Upper lobe of left lung (tissue), 6 donors: ENCODE measurements at regions not wholly inside any gene's neighbourhood (a gene's known extent, or its start where the extent isn't known, plus 50 kb on each side); places are given as distances from the start of the nearest gene placed in this dataset.

ENCODE experiments used
- ATAC-seq, 2 donors: fragments of 200-7000 bp; cut with Tn5 transposase; one replicate each; pipeline ENCODE4 v1.9.1; 2022; ENCODE audit warnings: mild to moderate bottlenecking in 2 of 2, moderate library complexity in 2 of 2; ENCODE audit not compliant: low FRiP score in 2 of 2
- DNase-seq, 2 donors: peaks; one replicate each; pipeline ENCODE4 v3.0.0-alpha.2; 2019 to 2020
- H3K27ac ChIP-seq, 4 donors: fragments of 200-600 bp; sonication (generic); one replicate each; pipeline ENCODE4 v1.5.1; 2016 to 2019
- H3K27me3 ChIP-seq, 4 donors: fragments of 200-600 bp; sonication (generic); one replicate each; pipeline ENCODE4 v1.5.1; 2017 to 2019
- H3K36me3 ChIP-seq, 4 donors: fragments of 200-600 bp; sonication (generic); one replicate each; pipeline ENCODE4 v1.5.1; 2016 to 2019
- H3K4me1 ChIP-seq, 4 donors: fragments of 200-600 bp; sonication (generic); one replicate each; pipeline ENCODE4 v1.5.1; 2018 to 2019
- H3K4me3 ChIP-seq, 4 donors: fragments of 200-600 bp; sonication (generic); one replicate each; pipeline ENCODE4 v1.5.1; 2017 to 2019; ENCODE audit warnings: mild to moderate bottlenecking in 2 of 4, moderate library complexity in 1 of 4
- H3K9me3 ChIP-seq, 4 donors: fragments of 200-600 bp; sonication (generic); one replicate each; pipeline ENCODE4 v1.5.1; 2018 to 2019
- EP300 ChIP-seq, 4 donors: sonication (generic); formaldehyde crosslinking; IDR thresholded peaks; one replicate each; pipeline ENCODE4 v1.5.1; 2017; ENCODE audit warnings: antibody characterized with exemption in 4 of 4, control low read depth in 2 of 4
- POLR2A ChIP-seq, 4 donors: fragments of 450-650 bp; IDR thresholded peaks; one replicate each; pipeline ENCODE4 v1.5.1; 2016 to 2017; ENCODE audit warnings: antibody characterized with exemption in 4 of 4, mild to moderate bottlenecking in 2 of 4
- POLR2AphosphoS5 ChIP-seq, 2 donors: sonication (generic); formaldehyde crosslinking; IDR thresholded peaks; one replicate each; pipeline ENCODE4 v1.5.1; 2017; ENCODE audit warnings: antibody characterized with exemption in 2 of 2
- WGBS, 2 donors: methylation state at CpG; one replicate each; pipeline ENCODE4 v1.1.5; 2017 to 2018; 5-methylcytosine and 5-hydroxymethylcytosine counted together
- TF ChIP-seq, protein P1 (sequence below), 6 experiments: fragments of 450-650 bp in 4 of 6; fragments of 200-600 bp in 2 of 6; sonication (generic) in 2 of 6; IDR thresholded peaks; one replicate each; pipeline ENCODE4 v1.5.1; 2016 to 2019; ENCODE audit warnings: antibody characterized with exemption in 6 of 6
- donor health status: DM: no; HTN: no; CAD: no; lungs with moderate emphysema.
- donor health status: DM: no; HTN: yes; CAD: no; lungs with severe emphysema.

DNA sequence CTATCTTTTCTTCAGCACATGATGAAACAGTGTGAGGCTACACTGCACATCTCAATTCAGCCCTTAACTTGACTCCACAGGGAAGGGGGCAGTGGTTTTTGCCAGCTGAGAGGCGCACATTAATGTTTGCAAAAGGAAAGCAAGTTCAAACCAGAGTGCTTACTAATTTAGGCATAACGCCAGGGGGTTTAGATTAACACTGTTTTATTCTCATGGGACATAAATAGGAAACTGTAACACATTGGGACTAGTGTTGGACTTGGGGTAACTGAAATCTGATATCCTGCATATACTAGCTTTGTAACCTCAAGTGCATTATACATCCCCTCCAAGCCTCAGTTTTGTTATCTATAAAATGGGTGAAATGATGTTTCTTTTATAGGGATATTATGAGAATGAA, 821.2 kb upstream of the ID2 start:
- no peaks in the 10 kb centered on the region for H3K36me3 ChIP-seq
- TF ChIP-seq POLR2A (IDR thresholded peaks at IDR 0.05) = no peak
- TF ChIP-seq, protein P1, sequence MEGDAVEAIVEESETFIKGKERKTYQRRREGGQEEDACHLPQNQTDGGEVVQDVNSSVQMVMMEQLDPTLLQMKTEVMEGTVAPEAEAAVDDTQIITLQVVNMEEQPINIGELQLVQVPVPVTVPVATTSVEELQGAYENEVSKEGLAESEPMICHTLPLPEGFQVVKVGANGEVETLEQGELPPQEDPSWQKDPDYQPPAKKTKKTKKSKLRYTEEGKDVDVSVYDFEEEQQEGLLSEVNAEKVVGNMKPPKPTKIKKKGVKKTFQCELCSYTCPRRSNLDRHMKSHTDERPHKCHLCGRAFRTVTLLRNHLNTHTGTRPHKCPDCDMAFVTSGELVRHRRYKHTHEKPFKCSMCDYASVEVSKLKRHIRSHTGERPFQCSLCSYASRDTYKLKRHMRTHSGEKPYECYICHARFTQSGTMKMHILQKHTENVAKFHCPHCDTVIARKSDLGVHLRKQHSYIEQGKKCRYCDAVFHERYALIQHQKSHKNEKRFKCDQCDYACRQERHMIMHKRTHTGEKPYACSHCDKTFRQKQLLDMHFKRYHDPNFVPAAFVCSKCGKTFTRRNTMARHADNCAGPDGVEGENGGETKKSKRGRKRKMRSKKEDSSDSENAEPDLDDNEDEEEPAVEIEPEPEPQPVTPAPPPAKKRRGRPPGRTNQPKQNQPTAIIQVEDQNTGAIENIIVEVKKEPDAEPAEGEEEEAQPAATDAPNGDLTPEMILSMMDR (IDR thresholded peaks at IDR 0.05) = no peak
- TF ChIP-seq POLR2AphosphoS5 (IDR thresholded peaks at IDR 0.05) = no peak
- no peak for TF ChIP-seq EP300 (IDR thresholded peaks at IDR 0.05)
- DNase-seq (no peak), ATAC-seq (no peak)
- H3K9me3 ChIP-seq = no peaks in the 10 kb centered on the region
- H3K27ac ChIP-seq = no peak overlapping the region
- H3K4me3 ChIP-seq = no peak overlapping the region
- 64 to 71% methylated on average over 2 of the region's 2 CpGs for WGBS, 2 donors
- H3K4me1 ChIP-seq = no peaks in the 10 kb centered on the region
- H3K27me3 ChIP-seq = no peaks in the 10 kb centered on the region

GRCh38 chr2:7861910-7862702, 819.8 kb upstream of the ID2 start:
- Histone ChIP-seq H3K36me3 (no peaks in the 10 kb centered on the region), H3K9me3 (no peaks in the 10 kb centered on the region), H3K27ac (no peak overlapping the region), H3K4me1 (no peaks in the 10 kb centered on the region), H3K4me3 (no peak overlapping the region), H3K27me3 (no peaks in the 10 kb centered on the region)
- DNase-seq = no peak
- ATAC-seq = no peak
- no peak for TF ChIP-seq POLR2A (IDR thresholded peaks at IDR 0.05)
- TF ChIP-seq, protein P1 (IDR thresholded peaks at IDR 0.05) = no peak
- TF ChIP-seq POLR2AphosphoS5 (IDR thresholded peaks at IDR 0.05) = no peak
- no peak for TF ChIP-seq EP300 (IDR thresholded peaks at IDR 0.05)
- WGBS, 2 donors = 87 to 93% methylated on average over 8 of the region's 8 CpGs

GRCh38 chr2:7866104-7866503, 815.8 kb upstream of the ID2 start:
- Histone ChIP-seq H3K4me1 (no peaks in the 10 kb centered on the region), H3K27me3 (no peaks in the 10 kb centered on the region), H3K4me3 (no peak overlapping the region), H3K9me3 (no peaks in the 10 kb centered on the region), H3K27ac (no peak overlapping the region), H3K36me3 (no peaks in the 10 kb centered on the region)
- 91 to 93% methylated on average over 3 of the region's 3 CpGs for WGBS, 2 donors
- ATAC-seq (no peak), DNase-seq (peak in 1 of 2 donors; percentile 5)
- TF ChIP-seq POLR2A (IDR thresholded peaks at IDR 0.05) (no peak), POLR2AphosphoS5 (IDR thresholded peaks at IDR 0.05) (no peak), EP300 (IDR thresholded peaks at IDR 0.05) (no peak)
- TF ChIP-seq, protein P1 (IDR thresholded peaks at IDR 0.05) = no peak

- 69 to 77% methylated on average over 2 of the region's 2 CpGs for WGBS, 2 donors
- Histone ChIP-seq H3K4me3 (no peak overlapping the region), H3K27ac (peak overlapping the region in 2 of 4 donors; percentile 10 to 25), H3K36me3 (no peaks in the 10 kb centered on the region), H3K4me1 (no peaks in the 10 kb centered on the region), H3K9me3 (no peaks in the 10 kb centered on the region), H3K27me3 (no peaks in the 10 kb centered on the region)
- ATAC-seq (no peak), DNase-seq (no peak)
- TF ChIP-seq POLR2AphosphoS5 (IDR thresholded peaks at IDR 0.05) (no peak), POLR2A (IDR thresholded peaks at IDR 0.05) (no peak), EP300 (IDR thresholded peaks at IDR 0.05) (no peak)
- TF ChIP-seq, protein P1 (IDR thresholded peaks at IDR 0.05) = no peak
Observed at GRCh38 chr2:7866825-7867224, 815.0 kb upstream of the ID2 start.

DNA sequence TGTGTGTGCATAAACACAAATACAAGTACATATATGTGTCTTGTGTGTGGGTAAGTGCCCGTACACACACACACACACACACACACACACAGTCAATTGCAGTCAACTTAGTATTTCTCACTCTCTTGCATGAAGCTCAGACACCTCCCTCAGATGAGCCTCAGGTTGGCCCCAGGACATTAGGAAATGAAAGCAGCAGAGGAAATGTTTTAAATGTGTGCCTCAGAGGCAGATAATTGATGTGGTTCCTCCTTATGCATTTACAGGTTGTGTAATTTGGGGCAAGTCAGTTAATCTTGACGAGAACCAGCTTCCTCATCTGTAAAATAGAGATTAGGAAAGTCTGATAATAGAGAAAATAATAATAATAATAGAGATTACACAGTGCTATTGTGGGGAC, 814.0 kb upstream of the ID2 start:
- no peak for TF ChIP-seq POLR2AphosphoS5 (IDR thresholded peaks at IDR 0.05)
- TF ChIP-seq POLR2A (IDR thresholded peaks at IDR 0.05) = no peak
- TF ChIP-seq, protein P1 (IDR thresholded peaks at IDR 0.05) = no peak
- no peak for TF ChIP-seq EP300 (IDR thresholded peaks at IDR 0.05)
- 46 to 67% methylated on average over 2 of the region's 2 CpGs for whole genome bisulfite sequencing, 2 donors
- peak overlapping the region in 1 of 4 donors; percentile 10 for H3K27ac ChIP-seq
- DNase-seq (no peak), ATAC-seq (no peak)
- no peaks in the 10 kb centered on the region for H3K9me3 ChIP-seq
- H3K4me3 ChIP-seq = no peak overlapping the region
- H3K4me1 ChIP-seq = no peaks in the 10 kb centered on the region
- no peaks in the 10 kb centered on the region for H3K27me3 ChIP-seq
- no peaks in the 10 kb centered on the region for H3K36me3 ChIP-seq
